Upper lobe of left lung (tissue), 4 donors: ENCODE measurements at regions not wholly inside any gene's neighbourhood (a gene's known extent, or its start where the extent isn't known, plus 50 kb on each side); places are given as distances from the start of the nearest gene placed in this dataset.

ENCODE experiments used
- CTCF ChIP-seq, 6 experiments: fragments of 450-650 bp in 4 of 6; fragments of 200-600 bp in 2 of 6; sonication (generic) in 2 of 6; IDR thresholded peaks; one replicate each; pipeline ENCODE4 v1.5.1; 2016 to 2019; ENCODE audit warnings: antibody characterized with exemption in 6 of 6
- POLR2A ChIP-seq, 4 donors: fragments of 450-650 bp; IDR thresholded peaks; one replicate each; pipeline ENCODE4 v1.5.1; 2016 to 2017; ENCODE audit warnings: antibody characterized with exemption in 4 of 4, mild to moderate bottlenecking in 2 of 4

- TF ChIP-seq CTCF (IDR thresholded peaks at IDR 0.05) = peak in 5 of 6 experiments; percentile 35 to 55 (median 39)
- no peak for TF ChIP-seq POLR2A (IDR thresholded peaks at IDR 0.05)
Observed at GRCh38 chr1:219385787-219386427, 212.2 kb downstream of the LYPLAL1 start.
